ENCODE measurements at regions not wholly inside any gene's neighbourhood (a gene's known extent, or its start where the extent isn't known, plus 50 kb on each side); places are given as distances from the start of the nearest gene placed in this dataset.

- Mint-ChIP-seq H3K9me3 (peaks cover 4% of the 10 kb centered on the region), H3K36me3 (no peaks in the 10 kb centered on the region), H3K27me3 (peaks cover 13% of the 10 kb centered on the region), H3K4me3 (no peak overlapping the region), H3K27ac (no peak overlapping the region), H3K4me1 (ENCODE audit: unreplicated experiment) (peaks cover 4% of the 10 kb centered on the region)
- no peak for DNase-seq (ENCODE audit: extremely low spot score, unreplicated experiment)
- TF ChIP-seq, protein P1, sequence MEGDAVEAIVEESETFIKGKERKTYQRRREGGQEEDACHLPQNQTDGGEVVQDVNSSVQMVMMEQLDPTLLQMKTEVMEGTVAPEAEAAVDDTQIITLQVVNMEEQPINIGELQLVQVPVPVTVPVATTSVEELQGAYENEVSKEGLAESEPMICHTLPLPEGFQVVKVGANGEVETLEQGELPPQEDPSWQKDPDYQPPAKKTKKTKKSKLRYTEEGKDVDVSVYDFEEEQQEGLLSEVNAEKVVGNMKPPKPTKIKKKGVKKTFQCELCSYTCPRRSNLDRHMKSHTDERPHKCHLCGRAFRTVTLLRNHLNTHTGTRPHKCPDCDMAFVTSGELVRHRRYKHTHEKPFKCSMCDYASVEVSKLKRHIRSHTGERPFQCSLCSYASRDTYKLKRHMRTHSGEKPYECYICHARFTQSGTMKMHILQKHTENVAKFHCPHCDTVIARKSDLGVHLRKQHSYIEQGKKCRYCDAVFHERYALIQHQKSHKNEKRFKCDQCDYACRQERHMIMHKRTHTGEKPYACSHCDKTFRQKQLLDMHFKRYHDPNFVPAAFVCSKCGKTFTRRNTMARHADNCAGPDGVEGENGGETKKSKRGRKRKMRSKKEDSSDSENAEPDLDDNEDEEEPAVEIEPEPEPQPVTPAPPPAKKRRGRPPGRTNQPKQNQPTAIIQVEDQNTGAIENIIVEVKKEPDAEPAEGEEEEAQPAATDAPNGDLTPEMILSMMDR (conservative IDR thresholded peaks at IDR 0.05), result no peak
These were observed 524.0 kb upstream of the PFKP start for GRCh38 chr10:2543142-2543886.

DNA sequence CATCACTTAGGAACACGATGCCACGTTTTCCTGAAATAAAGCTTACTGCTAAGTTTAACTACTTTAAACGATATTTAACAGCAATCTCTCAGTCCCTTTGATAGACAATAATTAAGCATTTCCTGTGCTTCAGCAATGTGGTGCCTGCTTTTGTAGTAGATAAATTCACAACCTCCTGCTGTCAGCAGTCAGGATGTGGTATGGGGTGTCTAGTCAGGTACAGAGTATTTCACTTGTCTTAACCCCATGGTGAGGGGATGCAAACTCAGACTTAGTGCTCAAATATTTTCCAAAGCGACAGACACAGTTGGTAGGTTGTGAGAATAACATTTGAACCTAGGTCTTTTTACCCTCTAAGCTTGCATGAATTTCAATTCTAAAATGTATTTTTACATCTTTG lies 526.2 kb upstream of the PFKP start:
- peaks cover 17% of the 10 kb centered on the region for H3K27me3 Mint-ChIP-seq
- H3K4me1 Mint-ChIP-seq (ENCODE audit: unreplicated experiment), result peaks cover 4% of the 10 kb centered on the region
- H3K9me3 Mint-ChIP-seq, result peaks cover 4% of the 10 kb centered on the region
- no peaks in the 10 kb centered on the region for H3K36me3 Mint-ChIP-seq
- no peak for DNase-seq (ENCODE audit: extremely low spot score, unreplicated experiment)
- TF ChIP-seq, protein P1 (conservative IDR thresholded peaks at IDR 0.05), result no peak
- no peak overlapping the region for H3K27ac Mint-ChIP-seq
- no peak overlapping the region for H3K4me3 Mint-ChIP-seq

DNA sequence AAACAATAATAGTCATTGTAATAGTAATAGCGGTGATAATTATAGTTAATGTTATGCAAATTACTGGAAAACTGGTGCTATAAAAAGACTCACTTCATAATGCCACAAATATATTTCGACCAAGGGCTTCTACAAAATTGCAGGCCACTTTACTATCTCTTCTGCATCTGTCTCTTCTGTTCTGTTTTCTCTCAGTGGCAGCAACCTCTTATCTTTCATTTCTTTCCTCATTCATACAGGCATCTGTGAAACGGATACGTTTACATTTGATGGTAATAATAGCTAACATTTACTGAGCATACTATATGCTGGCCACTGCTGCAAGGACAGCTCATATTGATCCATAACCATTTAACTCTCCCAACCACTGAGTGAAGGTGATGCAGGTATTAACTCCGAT lies 537.4 kb upstream of the PFKP start:
- no peak for DNase-seq (ENCODE audit: extremely low spot score, unreplicated experiment)
- no peak overlapping the region for H3K27ac Mint-ChIP-seq
- no peak overlapping the region for H3K4me3 Mint-ChIP-seq
- TF ChIP-seq, protein P1 (conservative IDR thresholded peaks at IDR 0.05), result no peak
- peaks cover 4% of the 10 kb centered on the region for H3K9me3 Mint-ChIP-seq
- no peaks in the 10 kb centered on the region for H3K4me1 Mint-ChIP-seq (ENCODE audit: unreplicated experiment)
- peaks cover 12% of the 10 kb centered on the region for H3K27me3 Mint-ChIP-seq
- no peaks in the 10 kb centered on the region for H3K36me3 Mint-ChIP-seq

DNA sequence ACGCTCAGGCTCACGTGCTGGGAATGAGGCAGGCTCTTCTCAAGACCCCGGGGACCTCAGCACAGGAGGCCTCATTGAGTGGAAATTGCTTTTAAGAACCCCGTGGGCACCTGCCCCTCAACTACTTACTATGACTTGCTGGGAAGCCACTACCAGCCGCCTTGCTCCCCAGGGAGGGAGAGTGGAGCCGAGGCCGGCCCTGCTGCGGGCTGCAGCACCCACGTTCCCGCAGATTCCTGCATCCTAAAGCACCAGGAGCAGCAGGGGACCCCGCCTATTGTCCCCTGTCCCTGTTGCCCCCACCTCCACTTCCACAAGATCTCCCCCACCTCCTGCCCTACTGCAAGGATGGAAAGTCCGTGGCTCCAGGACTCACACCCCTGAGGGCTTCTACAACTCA lies 541.6 kb upstream of the PFKP start:
- H3K27me3 Mint-ChIP-seq, result peaks cover 12% of the 10 kb centered on the region
- H3K4me3 Mint-ChIP-seq, result no peak overlapping the region
- no peaks in the 10 kb centered on the region for H3K36me3 Mint-ChIP-seq
- H3K4me1 Mint-ChIP-seq (ENCODE audit: unreplicated experiment), result no peaks in the 10 kb centered on the region
- H3K27ac Mint-ChIP-seq, result no peak overlapping the region
- H3K9me3 Mint-ChIP-seq, result peaks cover 4% of the 10 kb centered on the region
- no peak for DNase-seq (ENCODE audit: extremely low spot score, unreplicated experiment)
- TF ChIP-seq, protein P1 (conservative IDR thresholded peaks at IDR 0.05), result no peak

- TF ChIP-seq, protein P1 (conservative IDR thresholded peaks at IDR 0.05), result no peak
- DNase-seq (ENCODE audit: extremely low spot score, unreplicated experiment), result no peak
These were observed 548.2 kb upstream of the PFKP start for GRCh38 chr10:2519139-2519538.

More at GRCh38 chr10:2519139-2519538, 548.2 kb upstream of the PFKP start:
- Mint-ChIP-seq H3K4me3 (no peak overlapping the region), H3K27me3 (no peaks in the 10 kb centered on the region), H3K9me3 (no peaks in the 10 kb centered on the region), H3K36me3 (no peaks in the 10 kb centered on the region), H3K27ac (no peak overlapping the region), H3K4me1 (ENCODE audit: unreplicated experiment) (no peaks in the 10 kb centered on the region)
